Tongue (tissue), 1 donor: ENCODE measurements at regions not wholly inside any gene's neighbourhood (a gene's known extent, or its start where the extent isn't known, plus 50 kb on each side); places are given as distances from the start of the nearest gene placed in this dataset.
"Not testable (repeated sequence)": the region's sequence is repeated elsewhere in the genome, so short reads cannot be mapped to it uniquely, and the experiment has no call there.

Experiments used
- DNase-seq: peaks from one replicate; pipeline ENCODE4 v3.0.0-alpha.2; 2015

GRCh38 chr14:54010981-54011380, 54.4 kb upstream of the BMP4 start:
- no peak for DNase-seq

DNA sequence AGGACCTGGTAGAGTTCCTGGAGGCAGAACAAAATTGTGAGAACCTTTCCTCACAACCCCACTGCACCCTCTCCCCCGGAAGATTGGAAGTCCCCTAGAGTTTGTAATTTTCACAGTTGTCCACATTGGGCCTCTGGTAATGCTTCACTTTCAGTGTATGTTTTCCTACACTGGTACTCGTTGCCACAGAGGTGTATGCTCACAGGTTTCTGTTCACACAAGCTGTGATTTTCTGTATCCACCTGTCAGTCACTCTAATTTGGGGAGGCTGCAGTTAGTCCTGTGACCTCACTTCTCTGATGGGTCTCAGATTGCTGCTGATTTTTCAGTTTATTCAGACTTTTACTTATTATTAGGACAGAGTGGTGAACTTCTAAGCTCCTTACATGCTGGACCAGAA, 66.4 kb upstream of the BMP4 start:
- no peak for DNase-seq

DNA sequence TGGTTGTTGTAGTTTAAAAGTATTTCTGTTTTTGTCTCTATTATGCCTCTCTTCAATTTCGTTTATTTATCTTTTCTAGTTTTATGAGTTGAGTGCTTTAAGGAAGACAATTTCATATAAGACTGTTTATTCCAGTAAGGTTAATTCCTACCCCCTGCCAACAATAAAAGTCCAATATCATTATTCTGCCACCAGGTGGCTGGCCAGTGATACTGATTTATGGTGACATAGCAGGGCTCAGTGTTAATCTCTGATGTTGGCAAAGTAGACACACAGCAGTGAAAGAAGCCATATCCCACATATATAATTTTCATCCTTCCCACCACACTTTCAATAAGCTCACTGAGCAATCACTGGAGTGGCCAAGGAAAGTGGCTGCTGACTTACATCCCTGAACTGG, 69.0 kb upstream of the BMP4 start:
- no peak for DNase-seq

GRCh38 chr14:54026671-54027070, 70.0 kb upstream of the BMP4 start:
- no peak for DNase-seq

DNA sequence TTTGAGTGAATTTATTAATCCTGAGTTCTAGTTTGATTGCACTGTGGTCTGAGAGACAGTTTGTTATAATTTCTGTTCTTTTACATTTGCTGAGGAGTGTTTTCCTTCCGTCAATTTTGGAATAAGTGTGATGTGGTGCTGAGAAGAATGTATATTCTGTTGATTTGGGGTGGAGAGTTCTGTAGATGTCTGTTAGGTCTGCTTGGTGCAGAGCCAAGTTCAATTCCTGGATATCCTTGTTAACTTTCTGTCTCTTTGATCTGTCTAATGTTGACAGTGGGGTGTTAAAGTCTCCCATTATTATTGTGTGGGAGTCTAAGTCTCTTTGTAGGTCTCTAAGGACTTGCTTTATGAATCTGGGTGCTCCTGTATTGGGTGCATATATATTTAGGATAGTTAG, 74.4 kb upstream of the BMP4 start:
- not testable (repeated sequence) for DNase-seq

DNA sequence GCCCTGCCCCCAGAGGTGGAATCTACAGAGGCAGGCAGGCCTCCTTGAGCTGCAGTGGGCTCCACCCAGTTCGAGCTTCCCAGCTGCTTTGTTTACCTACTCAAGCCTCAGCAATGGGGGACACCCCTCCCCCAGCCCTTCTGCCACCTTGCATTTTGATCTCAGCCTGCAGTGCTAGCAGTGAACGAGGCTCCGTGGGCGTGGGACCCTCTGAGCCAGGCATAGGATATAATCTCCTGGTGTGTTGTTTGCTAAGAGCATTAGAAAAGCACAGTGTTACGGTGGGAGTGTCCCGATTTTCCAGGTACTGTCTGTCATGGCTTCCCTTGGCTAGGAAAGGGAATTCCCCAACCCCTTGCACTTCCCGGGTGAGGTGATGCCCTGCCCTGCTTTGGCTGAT, 76.7 kb upstream of the BMP4 start:
- not testable (repeated sequence) for DNase-seq

DNA sequence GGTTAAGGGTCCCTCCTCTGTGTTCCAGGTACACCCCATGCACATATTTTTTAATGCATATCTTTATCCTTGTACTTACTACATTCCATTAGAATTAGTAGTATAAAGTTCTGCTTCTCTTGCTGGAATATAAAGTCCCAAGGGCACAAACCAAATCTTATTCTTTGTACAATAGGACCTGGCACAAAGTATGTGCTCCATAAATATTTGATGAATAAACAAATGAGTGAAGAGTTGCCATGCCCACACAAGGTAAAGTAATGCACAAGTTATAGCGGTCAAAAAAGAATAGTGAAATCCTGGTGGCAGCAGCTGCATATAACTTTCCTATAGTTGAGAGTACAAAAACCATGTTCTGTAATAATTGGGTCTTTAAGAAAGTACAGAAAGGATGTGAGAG, 82.1 kb upstream of the BMP4 start:
- DNase-seq = no peak

GRCh38 chr14:54039311-54039710, 82.7 kb upstream of the BMP4 start:
- no peak for DNase-seq

- DNase-seq = no peak
These were observed 84.2 kb upstream of the BMP4 start for GRCh38 chr14:54040846-54041245.

DNA sequence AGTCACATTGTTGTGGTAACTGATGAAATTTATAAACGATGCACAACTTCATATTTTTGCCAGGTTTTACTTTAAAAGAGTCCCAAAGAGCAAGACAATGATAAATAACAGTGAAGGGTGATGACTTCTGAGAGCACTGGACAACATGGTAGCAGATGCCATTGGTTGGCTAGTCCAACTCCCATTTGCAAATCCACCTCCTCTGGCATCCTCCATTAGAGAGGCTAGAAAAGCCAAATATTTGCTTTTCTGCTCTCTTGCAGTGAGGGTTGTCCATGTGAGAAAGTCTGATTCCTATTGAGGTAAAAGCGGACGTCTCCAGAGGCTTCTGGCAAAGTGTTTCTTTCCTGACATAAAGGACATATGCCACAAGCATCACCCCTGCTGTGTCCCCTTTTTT, 89.6 kb upstream of the BMP4 start:
- no peak for DNase-seq

- DNase-seq = no peak
These were observed 91.2 kb upstream of the BMP4 start for GRCh38 chr14:54047645-54048308.

GRCh38 chr14:54048311-54048710, 91.7 kb upstream of the BMP4 start:
- no peak for DNase-seq

- no peak for DNase-seq
These were observed 92.1 kb upstream of the BMP4 start for GRCh38 chr14:54048736-54049135.

- DNase-seq = no peak
These were observed 94.1 kb upstream of the BMP4 start for GRCh38 chr14:54050759-54051158.

DNA sequence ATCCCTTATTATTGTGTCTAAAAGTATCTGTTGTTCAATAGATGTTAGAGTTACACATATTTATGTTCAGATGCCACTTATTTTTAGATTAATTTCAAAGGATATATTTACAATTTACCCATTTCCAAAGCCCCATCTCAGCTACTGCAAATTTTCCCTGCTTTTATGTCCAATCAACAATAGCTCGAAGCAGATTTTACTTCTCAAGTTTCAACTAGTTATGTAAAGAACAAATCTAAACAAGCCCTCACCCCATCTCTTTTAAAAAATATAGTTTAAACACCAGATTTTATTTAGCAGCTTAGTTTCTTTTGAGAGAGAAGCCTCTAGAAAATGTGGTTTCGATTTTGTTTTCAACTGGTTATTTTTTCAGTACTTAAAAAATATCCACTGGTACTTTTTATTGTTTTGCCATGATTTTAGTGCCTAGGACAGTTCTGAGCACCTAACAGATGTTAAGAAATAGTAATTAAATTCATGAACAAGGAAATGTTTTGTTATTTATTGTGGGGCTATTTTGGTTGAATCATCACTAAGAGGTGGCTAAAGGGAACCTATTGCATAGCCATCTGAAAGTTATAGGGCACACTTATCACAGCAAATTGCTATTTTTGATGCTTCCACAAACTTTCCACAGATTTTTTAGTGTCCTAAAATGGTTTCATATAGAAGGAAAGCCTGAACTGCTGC, 96.2 kb upstream of the BMP4 start:
- DNase-seq = no peak

DNA sequence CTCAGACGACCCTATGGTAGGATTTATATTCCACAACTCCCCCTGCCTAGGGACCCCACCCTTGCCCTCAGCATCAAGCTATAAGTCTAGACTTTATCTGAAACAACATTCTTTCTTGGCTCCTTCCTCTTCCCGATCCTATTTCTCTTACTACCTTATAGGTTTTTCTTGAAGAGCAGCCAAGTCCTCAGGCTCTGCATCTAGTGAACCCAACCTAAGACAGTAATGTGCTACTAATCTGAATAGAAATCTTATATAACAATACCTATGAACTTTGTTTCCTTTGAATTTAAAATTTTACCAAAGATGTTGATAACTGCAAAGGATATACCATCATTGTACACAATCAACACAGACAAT, 96.7 kb upstream of the BMP4 start:
- no peak for DNase-seq

DNA sequence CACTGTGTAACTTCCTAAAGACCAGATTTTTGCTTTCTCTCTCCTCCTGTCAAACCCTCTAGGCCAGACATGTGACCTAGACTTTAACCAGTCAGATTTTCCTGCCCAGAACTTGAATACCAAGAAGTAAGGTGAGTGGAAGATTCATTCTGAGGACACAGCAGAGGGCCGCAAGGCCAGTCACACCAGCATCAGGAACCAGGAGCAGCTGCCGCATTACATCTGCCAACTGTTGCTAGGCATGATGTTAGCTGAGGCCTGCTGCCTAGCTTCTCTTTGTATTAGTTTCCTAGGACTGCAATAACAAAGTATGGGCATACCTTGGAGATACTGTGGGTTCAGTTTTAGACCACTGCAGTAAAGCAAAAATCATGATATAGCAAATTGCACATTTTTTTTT, 101.9 kb upstream of the BMP4 start:
- peak; percentile 47 for DNase-seq

GRCh38 chr14:54083549-54084239, 127.1 kb upstream of the BMP4 start:
- no peak for DNase-seq

GRCh38 chr14:54085232-54085761, 128.7 kb upstream of the BMP4 start:
- no peak for DNase-seq

DNA sequence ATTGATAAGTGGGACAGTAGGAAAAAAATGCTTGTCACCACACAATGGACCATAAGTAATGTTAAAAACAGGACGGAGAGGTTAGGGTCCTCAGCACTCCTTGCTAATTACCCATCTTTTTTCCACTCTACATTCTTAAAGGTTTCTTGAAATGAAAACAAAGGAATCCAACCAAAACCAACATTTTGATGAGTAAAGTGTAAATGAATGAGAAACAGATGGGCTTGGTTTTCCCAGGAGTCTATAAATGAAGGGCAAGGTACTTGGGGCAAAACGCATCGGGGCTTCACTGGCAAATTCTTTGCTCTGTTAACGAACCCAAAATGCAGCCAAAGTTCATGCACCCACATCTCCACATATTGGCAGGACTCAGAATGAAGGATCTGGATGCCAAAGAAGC, 129.2 kb upstream of the BMP4 start:
- DNase-seq = no peak

- peak; percentile 6 for DNase-seq
These were observed 130.1 kb upstream of the BMP4 start for GRCh38 chr14:54086767-54087166.

DNA sequence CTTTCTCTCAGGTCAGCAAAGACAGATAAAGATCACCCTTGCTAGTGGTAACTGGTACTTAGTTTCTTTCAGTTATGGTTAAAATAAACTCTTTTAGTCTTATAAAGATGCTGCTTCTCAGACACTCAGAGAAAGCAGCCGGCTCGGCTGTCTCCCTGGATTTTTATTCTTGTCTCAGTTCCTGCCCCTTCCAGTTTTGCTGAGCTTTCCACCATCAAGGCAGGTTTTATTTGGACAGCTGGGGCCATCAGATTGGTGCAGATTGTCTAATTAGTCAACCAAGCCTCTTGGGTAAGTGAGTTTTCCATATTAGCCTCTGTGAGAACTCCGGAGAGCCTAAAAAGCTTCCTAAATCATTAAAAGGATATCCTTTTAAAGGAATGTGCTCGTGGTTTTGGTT, 130.8 kb upstream of the BMP4 start:
- no peak for DNase-seq

DNA sequence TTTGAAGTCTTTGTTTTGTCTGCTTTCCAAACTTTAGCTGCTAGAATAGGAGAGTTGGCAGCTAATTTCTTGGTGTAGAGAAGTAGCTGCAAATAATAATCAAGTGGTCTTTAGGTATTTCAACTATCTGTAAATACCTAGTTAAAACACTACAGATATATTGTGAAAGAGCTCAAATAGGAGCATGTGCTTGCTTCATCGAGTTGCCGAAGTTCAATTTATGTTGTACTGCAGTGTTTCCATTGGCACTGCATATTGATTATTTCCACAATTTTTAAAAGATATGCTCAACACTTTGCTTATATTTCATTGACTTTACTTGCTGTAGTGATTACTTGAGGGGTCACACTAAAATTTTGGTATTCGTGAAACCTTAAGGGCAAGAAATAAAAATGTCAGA, 131.6 kb upstream of the BMP4 start:
- no peak for DNase-seq

- no peak for DNase-seq
These were observed 133.6 kb upstream of the BMP4 start for GRCh38 chr14:54090274-54090673.
